NOMO-1 treated with DMSO at 0.1 percent for 48 hours (cell line): ENCODE measurements at regions not wholly inside any gene's neighbourhood (a gene's known extent, or its start where the extent isn't known, plus 50 kb on each side); places are given as distances from the start of the nearest gene placed in this dataset.
"Not testable (repeated sequence)": the region's sequence is repeated elsewhere in the genome, so short reads cannot be mapped to it uniquely, and the experiment has no call there.

Experiments used
- DNase-seq: peaks from one replicate; lab custom pipeline; 2025; ENCODE audit not compliant: unreplicated experiment; lab: John Stamatoyannopoulos, UW

- no peak for DNase-seq
These were observed 50.2 kb upstream of the THSD7B start for GRCh38 chr2:136715146-136715545.

DNA sequence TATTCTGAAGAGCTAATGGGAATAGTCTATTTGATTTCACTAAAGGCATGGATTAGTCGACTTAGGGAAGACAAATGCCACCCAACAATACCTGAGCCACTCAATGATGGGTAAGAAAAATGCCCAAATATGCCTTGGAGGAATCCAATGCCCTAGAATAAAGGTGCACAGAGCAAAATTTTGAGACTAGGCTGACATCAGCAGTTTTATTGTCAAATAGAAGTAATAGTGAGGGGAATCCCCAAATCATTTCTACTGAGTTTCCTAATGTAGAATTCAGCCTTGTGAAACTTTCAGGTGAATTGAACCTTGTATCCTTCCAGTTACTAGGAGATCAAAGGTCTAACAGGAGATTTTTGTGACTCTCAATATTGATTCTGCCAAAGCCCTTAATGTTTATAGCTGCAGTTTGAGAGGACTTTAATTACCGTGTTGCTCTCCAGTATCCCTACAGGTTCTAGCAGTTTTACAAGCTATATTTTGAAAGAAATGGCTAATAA lies 50.8 kb upstream of the THSD7B start:
- DNase-seq, result no peak

GRCh38 chr2:136713739-136714138 lies 51.6 kb upstream of the THSD7B start:
- no peak for DNase-seq

DNA sequence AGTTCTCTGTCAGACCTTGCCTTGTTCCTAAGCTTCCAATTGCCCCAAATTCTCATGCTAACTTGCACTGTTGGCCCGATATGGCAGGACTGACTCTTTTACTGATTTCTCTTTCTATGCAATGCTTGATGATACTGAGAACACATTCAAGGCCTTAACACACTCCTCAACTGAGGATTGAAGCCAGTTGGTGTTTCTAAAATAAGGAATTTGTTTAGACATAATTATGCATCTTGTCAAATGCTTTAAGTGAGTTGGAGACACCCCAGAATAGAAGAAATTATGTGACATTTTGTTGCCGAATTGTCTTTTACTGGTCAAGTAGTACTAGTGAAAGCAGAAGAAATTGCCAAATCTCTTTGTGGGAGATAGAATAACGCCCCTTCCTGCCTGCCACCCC lies 60.0 kb upstream of the THSD7B start:
- no peak for DNase-seq

DNA sequence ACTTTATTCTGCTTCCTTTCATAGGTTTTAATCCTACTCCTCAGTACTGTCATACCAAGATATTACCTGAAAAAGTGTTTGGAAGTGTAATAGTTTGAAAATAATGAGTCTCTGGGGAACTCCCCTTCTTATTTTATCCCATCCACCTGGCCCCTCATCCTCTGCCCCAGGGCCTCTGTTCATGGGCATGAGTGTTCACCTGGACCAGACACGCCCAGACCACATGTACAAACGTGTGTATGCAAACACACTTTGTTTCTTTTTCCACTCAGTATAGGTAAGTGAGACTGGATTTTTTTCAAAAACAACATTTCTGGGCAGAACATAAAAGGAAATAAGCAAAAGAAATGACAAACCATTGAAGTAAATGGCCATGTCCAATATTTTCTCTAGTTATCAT lies 62.1 kb upstream of the THSD7B start:
- DNase-seq, result no peak

- DNase-seq, result no peak
These were observed 68.9 kb upstream of the THSD7B start for GRCh38 chr2:136696438-136696837.

- DNase-seq, result no peak
These were observed 71.4 kb upstream of the THSD7B start for GRCh38 chr2:136693966-136694365.

DNA sequence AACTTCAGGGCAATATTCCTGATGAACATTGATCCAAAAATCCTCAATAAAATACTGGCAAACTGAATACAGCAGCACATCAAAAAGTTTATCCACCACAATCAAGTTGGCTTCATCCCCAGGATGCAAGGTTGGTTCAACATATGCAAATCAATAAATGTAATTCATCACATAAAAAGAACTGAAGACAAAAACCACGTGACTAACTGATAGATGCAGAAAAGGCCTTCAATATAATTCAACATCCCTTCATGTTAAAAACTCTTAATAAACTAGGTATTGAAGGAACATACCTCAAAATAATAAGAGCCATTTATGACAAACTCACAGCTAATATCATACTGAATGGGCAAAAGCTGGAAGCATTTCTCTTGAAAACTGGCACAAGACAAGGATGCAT lies 85.3 kb upstream of the THSD7B start:
- DNase-seq, result not testable (repeated sequence)

DNA sequence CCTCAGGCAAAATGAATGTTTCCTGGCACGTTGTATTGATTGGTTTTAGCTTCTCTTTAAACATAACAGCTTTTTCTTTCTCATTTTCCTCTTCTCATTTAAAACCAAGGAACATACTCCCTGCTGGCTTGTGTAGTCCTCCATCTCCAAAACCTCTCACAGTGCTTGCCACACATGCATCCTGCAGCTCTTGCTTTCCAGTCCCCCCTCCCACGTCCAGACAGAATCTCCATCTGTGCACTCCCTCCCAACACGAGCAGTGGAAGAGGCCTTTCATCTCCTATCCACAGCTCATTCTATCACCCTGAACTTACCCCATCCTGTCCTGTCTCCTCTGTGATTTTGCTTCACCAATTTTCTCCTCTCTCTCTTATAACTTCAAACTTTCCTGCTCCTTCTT lies 99.6 kb upstream of the THSD7B start:
- no peak for DNase-seq

- no peak for DNase-seq
These were observed 100.5 kb upstream of the THSD7B start for GRCh38 chr2:136664713-136665405.

DNA sequence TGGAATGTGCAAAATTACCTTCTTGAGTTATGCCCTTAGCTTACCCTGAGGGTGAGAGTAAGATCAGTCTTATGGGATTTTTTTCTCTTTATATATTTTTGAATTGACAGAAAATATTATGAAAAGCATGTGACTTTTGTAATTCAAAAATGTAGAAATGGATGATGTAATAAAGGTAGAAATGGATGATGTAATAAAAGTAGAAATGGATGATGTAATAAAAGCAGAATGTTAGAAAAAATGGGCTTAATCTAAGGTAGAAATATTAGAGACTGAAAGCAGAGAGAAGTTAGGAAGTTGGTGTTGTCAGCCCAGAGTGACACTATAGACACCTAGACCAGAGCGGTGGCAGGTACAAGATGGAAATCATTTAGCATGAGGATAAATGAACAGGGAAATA lies 107.1 kb upstream of the THSD7B start:
- DNase-seq, result no peak

DNA sequence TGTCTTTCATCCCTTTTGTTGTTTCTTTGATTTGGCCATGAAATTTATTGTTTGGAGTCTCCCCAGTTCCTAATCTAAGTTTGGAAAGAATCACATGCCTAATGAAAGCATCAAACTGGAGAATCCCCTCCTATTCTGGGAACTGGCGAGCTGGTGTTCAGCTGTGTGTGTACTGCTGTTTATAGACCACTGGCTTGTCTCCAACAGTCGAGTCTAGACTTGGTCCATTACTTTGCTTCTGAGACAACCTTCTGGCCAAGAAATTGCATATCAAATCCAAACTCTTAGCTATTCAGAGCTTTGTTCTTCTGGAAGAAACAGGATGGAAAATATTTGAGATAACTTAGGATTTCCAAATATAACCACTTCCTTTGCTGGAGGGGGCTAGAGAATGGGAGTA lies 111.5 kb upstream of the THSD7B start:
- no peak for DNase-seq

DNA sequence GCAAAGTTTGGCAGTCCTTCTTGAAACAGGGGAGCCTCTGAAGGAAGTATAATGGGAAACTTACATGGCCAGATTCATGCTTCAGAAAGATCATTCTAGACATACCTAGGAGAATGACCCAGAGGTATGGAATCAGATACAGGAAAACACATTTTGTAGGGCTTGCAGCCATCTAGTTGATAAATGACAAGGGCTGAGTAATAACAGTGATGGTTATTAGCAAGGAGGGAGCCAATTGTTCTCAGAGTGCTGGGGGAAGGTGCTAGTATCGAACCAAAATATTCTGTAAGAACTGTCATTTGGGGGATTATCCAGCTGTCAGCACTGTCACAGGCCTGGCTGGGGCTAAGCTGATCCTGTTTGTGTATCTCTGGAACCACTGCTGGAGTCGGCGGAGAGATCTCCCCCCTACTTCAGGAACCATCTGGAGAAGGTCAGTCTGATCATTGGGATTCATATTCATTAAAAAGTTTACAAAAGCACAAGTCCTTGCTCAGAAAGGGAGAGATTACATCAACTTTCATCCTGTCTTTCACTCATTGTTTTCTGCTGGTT lies 113.8 kb upstream of the THSD7B start:
- no peak for DNase-seq

DNA sequence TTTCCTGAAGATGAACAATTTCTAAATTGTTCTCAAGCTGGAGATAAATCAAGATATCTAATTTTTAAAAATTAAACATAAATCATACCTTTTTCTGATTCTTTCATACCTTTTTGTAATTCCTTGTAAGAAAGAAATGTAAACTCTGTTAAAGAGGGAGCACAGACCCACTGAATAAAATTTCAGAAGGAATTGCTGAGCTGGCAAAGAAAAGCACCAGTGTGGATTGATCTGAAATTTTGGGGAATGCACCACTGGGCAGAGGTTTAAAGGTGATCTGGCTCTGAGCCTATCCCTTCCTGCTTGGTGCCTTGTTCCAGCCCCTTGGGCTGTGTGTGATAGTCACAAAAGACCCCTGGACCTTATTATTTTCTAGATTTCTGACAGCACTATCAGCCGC lies 118.3 kb upstream of the THSD7B start:
- no peak for DNase-seq

- no peak for DNase-seq
These were observed 120.0 kb upstream of the THSD7B start for GRCh38 chr2:136645236-136645828.

DNA sequence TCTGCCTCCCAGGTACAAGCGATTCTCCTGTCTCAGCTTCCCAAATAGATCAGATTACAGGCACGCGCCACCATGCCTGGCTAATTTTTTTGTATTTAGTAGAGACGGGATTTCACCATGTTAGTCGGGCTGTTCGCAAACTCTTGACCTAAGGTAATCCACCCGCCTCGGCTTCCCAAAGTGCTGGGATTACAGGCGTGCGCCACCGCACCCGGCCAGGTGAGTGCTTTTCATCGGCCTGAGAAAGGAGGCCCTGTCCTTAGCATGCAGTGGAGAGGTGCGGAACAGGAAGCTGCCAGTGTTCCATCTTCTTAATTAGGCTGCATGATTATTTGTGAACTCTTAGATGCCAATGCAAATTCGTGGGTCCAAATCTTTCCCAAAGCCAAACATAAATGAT lies 125.7 kb upstream of the THSD7B start:
- no peak for DNase-seq

GRCh38 chr2:136638193-136638592 lies 127.2 kb upstream of the THSD7B start:
- no peak for DNase-seq

GRCh38 chr2:136637402-136637801 lies 127.9 kb upstream of the THSD7B start:
- DNase-seq, result no peak

DNA sequence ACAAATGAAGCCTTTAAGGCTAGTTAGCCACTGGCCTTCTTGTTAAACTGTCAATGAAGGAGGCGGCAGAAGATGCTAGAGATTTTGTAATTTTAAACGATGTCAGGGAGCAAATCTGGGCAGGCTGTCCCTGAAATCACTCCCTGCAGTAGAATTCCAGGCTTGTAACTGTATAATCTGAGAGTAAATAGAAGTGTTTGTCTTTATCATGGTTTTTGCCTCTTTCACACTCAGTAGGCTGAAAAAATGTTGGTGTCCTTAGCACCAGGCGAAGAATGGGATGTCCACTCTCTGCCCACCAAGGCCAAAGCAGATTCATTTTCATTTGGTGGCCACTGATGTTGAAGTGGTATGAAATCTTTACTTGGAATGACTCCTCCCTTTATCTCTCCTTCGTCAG lies 136.9 kb upstream of the THSD7B start:
- DNase-seq, result no peak

DNA sequence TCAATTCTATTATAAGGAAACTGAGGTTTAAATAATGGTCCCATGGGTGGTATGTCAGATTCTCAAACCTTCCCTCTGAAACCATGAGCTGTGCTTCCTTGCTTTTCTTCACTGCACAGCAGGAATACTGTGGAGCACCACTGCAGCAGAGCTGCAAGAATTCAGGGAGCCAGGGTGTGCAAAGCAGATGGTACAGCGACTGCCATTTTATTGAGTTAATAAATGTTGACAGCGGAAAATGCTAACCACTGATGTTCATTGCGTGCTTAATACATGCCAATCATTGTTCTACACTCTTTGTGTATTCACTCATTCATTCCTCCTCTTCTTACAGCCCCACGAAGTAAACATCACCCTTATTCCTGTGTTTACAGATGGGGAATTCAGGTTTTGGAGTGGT lies 152.2 kb upstream of the THSD7B start:
- DNase-seq, result no peak

GRCh38 chr2:136612079-136612478 lies 153.3 kb upstream of the THSD7B start:
- DNase-seq, result no peak

DNA sequence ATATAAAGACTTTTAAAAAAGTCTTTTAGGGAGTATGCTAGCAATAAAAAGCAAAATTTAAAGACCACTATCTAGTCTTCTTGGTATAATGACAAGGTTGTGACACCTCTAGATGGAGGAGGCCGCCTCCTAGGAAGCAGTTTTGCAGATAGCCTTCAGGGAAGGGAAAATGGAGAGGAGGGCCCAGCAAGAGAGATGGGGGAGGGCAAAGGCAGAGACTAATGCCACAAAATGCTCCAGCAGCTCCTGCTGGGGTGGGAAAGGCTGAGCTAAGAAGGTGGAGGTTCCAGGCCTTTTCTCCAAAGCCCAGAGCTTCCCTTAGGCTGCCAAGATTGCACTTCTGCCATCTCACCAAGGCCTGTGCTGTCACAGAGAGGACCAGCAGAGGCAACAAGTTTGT lies 153.9 kb upstream of the THSD7B start:
- no peak for DNase-seq
